ENCODE measurements at regions not wholly inside any gene's neighbourhood (a gene's known extent, or its start where the extent isn't known, plus 50 kb on each side); places are given as distances from the start of the nearest gene placed in this dataset.

DNA sequence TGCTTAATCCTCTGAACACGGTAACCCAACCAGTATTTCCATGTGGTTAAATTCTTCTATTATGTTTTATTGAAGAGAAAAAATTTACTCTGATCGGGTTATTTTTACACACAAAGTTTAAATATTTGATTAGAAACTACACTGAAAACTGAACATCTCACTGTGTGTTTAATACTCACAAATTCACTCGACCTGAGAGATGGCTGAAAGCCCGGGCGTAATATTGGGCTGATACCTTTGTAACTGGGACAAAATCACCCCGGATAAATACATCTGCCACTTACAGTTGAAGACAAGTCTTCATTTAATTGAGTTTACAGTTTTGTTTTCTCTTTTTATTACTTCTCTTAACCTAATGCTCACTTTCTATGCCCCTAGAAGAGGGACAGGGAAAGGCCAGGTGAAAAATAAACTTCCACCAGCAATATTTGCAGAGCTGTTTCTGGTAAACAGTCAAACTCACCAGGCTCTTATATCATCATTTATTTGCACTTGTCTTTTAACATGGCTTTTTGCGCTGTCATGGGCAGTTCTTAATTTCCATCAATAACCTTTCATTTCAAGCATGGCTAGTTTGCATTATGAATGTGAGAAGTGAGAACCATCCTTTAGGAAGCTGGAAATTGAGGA, 145.6 kb upstream of the TMCO5A start:
- Histone ChIP-seq H3K9me3 (ENCODE audit: control insufficient read depth, insufficient read depth, low read length) (no peaks in the 10 kb centered on the region), H3K4me1 (ENCODE audit: control insufficient read depth, low read length) (no peaks in the 10 kb centered on the region), H3K27ac (ENCODE audit: low read depth, low read length) (no peak overlapping the region), H3K27me3 (ENCODE audit: control insufficient read depth, low read length) (no peaks in the 10 kb centered on the region), H3K4me3 (ENCODE audit: low read length) (no peak overlapping the region), H3K4me2 (ENCODE audit: low read length) (no peak overlapping the region), H3K36me3 (ENCODE audit: control insufficient read depth, low read length) (no peaks in the 10 kb centered on the region), H3K79me2 (ENCODE audit: control insufficient read depth, low read length) (no peaks in the 10 kb centered on the region), H3K9me2 (replicated peaks; ENCODE audit: control insufficient read depth, low read length) (no peaks in the 10 kb centered on the region), H3F3A (ENCODE audit: control insufficient read depth, insufficient read depth) (no peaks in the 10 kb centered on the region), H4K20me1 (ENCODE audit: control insufficient read depth, insufficient read depth, low read depth, low read length) (no peaks in the 10 kb centered on the region)
- TF ChIP-seq EZH2phosphoT487 (IDR thresholded peaks at IDR 0.05; ENCODE audit: borderline replicate concordance, low read length) = no peak

DNA sequence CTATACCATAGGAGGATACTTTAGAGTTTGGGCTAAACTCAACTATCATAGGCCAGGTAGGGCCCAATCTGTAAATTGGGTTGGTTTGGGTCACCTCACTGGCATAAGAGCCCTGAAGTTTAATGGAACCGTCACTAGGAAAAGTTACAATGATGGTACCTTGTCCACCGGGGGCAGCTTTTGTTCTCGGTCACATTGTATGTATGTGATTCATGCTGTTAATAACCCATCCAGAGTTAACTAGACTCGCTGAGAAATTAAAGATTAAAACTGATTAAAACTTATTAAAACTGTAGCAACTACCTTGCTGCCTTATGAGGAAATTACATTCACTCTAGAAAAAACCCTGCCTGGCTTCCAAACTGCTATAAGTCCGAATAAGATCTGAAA, 145.0 kb upstream of the TMCO5A start:
- no peaks in the 10 kb centered on the region for H4K20me1 ChIP-seq (ENCODE audit: control insufficient read depth, insufficient read depth, low read depth, low read length)
- H3K27me3 ChIP-seq (ENCODE audit: control insufficient read depth, low read length) = no peaks in the 10 kb centered on the region
- no peaks in the 10 kb centered on the region for H3F3A ChIP-seq (ENCODE audit: control insufficient read depth, insufficient read depth)
- no peaks in the 10 kb centered on the region for H3K4me1 ChIP-seq (ENCODE audit: control insufficient read depth, low read length)
- H3K9me3 ChIP-seq (ENCODE audit: control insufficient read depth, insufficient read depth, low read length) = no peaks in the 10 kb centered on the region
- H3K79me2 ChIP-seq (ENCODE audit: control insufficient read depth, low read length) = no peaks in the 10 kb centered on the region
- H3K4me3 ChIP-seq (ENCODE audit: low read length) = no peak overlapping the region
- H3K4me2 ChIP-seq (ENCODE audit: low read length) = no peak overlapping the region
- no peak overlapping the region for H3K27ac ChIP-seq (ENCODE audit: low read depth, low read length)
- no peaks in the 10 kb centered on the region for H3K36me3 ChIP-seq (ENCODE audit: control insufficient read depth, low read length)
- no peaks in the 10 kb centered on the region for H3K9me2 ChIP-seq (replicated peaks; ENCODE audit: control insufficient read depth, low read length)
- no peak for TF ChIP-seq EZH2phosphoT487 (IDR thresholded peaks at IDR 0.05; ENCODE audit: borderline replicate concordance, low read length)
- no peak for TF ChIP-seq CTCF (IDR thresholded peaks at IDR 0.05; ENCODE audit: low read depth, low read length, poor library complexity, severe bottlenecking)

- Histone ChIP-seq H3F3A (ENCODE audit: control insufficient read depth, insufficient read depth) (no peaks in the 10 kb centered on the region), H3K27me3 (ENCODE audit: control insufficient read depth, low read length) (no peaks in the 10 kb centered on the region), H3K36me3 (ENCODE audit: control insufficient read depth, low read length) (no peaks in the 10 kb centered on the region), H3K4me3 (ENCODE audit: low read length) (no peak overlapping the region), H3K27ac (ENCODE audit: low read depth, low read length) (no peak overlapping the region), H3K9me3 (ENCODE audit: control insufficient read depth, insufficient read depth, low read length) (no peaks in the 10 kb centered on the region), H3K79me2 (ENCODE audit: control insufficient read depth, low read length) (no peaks in the 10 kb centered on the region), H3K9me2 (replicated peaks; ENCODE audit: control insufficient read depth, low read length) (no peaks in the 10 kb centered on the region), H3K4me1 (ENCODE audit: control insufficient read depth, low read length) (no peaks in the 10 kb centered on the region), H4K20me1 (ENCODE audit: control insufficient read depth, insufficient read depth, low read depth, low read length) (no peaks in the 10 kb centered on the region), H3K4me2 (ENCODE audit: low read length) (no peak overlapping the region)
- TF ChIP-seq EZH2phosphoT487 (IDR thresholded peaks at IDR 0.05; ENCODE audit: borderline replicate concordance, low read length) (no peak), CTCF (IDR thresholded peaks at IDR 0.05; ENCODE audit: low read depth, low read length, poor library complexity, severe bottlenecking) (no peak)
Measured at GRCh38 chr15:37789881-37790280, 144.6 kb upstream of the TMCO5A start.

DNA sequence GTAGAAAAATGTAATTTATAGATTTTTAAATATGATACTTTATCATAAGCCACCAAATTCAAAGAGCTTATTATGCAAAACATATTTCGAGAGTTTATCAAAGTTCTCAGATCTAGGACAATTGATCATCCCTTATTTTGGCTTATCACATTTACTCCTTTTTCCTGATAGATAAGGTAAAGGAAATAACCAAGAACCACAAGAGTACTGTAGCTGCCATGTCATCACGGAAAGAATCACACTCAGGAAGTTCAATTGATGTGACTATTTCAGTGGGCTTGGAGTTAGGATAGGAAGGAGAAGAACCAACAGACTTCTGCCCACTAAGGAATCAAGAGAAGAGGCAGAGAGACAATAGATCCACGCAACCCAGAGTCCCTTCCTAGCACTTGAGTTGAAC, 142.7 kb upstream of the TMCO5A start:
- Histone ChIP-seq H3K4me3 (ENCODE audit: low read length) (no peak overlapping the region), H3K4me1 (ENCODE audit: control insufficient read depth, low read length) (no peaks in the 10 kb centered on the region), H3K79me2 (ENCODE audit: control insufficient read depth, low read length) (no peaks in the 10 kb centered on the region), H3K27ac (ENCODE audit: low read depth, low read length) (no peak overlapping the region), H3K9me3 (ENCODE audit: control insufficient read depth, insufficient read depth, low read length) (no peaks in the 10 kb centered on the region), H3F3A (ENCODE audit: control insufficient read depth, insufficient read depth) (no peaks in the 10 kb centered on the region), H3K9me2 (replicated peaks; ENCODE audit: control insufficient read depth, low read length) (no peaks in the 10 kb centered on the region), H3K4me2 (ENCODE audit: low read length) (no peak overlapping the region), H3K27me3 (ENCODE audit: control insufficient read depth, low read length) (no peaks in the 10 kb centered on the region), H4K20me1 (ENCODE audit: control insufficient read depth, insufficient read depth, low read depth, low read length) (no peaks in the 10 kb centered on the region), H3K36me3 (ENCODE audit: control insufficient read depth, low read length) (no peaks in the 10 kb centered on the region)
- TF ChIP-seq CTCF (IDR thresholded peaks at IDR 0.05; ENCODE audit: low read depth, low read length, poor library complexity, severe bottlenecking) = no peak
- TF ChIP-seq EZH2phosphoT487 (IDR thresholded peaks at IDR 0.05; ENCODE audit: borderline replicate concordance, low read length) = no peak
